HG02852 (cell line): ENCODE measurements at regions not wholly inside any gene's neighbourhood (a gene's known extent, or its start where the extent isn't known, plus 50 kb on each side); places are given as distances from the start of the nearest gene placed in this dataset.

ENCODE experiments used
- ATAC-seq: cut with Tn5 transposase; IDR thresholded peaks from one replicate; pipeline ENCODE4 v1.9.1; 2021; ENCODE audit warnings: mild to moderate bottlenecking, moderate library complexity; ENCODE audit not compliant: unreplicated experiment

DNA sequence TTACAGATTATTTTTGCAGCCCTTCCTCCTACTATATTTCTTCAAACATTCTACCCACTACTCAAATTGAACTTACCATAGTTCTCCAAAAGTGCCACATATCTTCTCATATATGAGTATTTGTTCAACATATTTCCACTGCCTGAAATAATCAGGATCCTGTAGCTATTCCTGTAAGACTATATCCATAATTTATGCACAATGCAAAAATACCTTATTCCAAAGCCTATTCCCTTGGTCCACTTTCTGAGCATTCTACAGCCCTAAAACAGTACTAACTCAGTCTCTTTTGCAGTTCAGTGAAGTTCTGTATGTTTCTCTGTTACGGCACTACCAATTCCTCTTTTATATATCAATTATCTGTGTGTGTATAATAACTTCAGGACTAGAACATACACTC lies 1283.7 kb upstream of the ADGRL2 start:
- no peak for ATAC-seq

DNA sequence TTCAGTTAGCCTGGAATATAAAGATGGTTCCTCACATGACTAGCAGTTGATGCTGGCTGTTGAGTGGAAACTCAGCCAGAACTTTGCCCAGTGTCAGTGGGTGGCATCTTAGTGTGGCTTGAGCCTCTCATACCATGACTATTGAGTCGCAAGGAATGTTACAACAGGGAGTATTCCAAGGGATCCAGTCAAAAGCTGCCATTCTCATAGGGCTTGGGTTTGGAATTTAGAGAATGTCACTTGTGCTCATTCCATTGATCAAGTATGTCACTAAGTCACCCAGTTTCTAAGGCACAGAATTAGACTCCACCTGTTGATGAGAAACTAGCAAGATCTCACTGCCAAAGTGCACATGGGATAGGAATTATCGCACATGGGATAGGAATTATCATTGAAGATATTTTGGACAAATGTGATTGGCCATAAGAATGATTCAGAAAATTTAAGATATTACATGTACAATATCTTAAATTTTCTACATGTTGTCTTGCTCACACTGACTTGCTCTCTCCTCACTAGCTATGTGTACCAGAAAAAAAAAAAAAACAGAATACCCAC lies 1290.7 kb upstream of the ADGRL2 start:
- no peak for ATAC-seq

DNA sequence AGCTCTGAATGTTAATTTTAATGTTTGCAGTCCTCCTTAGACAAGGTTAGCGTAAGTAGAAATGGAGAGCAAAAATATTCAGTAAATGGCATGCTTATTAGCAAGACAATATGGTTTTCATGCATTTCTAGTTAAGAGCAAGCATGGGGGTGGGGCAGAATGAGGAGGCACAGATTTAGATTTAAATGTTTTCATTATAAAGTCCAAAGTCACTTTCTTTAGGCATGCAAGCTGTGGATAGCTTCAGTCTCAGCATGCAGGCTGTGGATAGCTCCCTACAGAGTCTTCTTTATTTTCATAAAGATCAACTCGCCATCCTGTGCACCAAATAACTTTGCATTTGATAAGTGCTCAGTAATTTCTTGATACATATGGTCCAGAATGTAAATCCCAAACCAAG lies 1294.5 kb upstream of the ADGRL2 start:
- no peak for ATAC-seq

DNA sequence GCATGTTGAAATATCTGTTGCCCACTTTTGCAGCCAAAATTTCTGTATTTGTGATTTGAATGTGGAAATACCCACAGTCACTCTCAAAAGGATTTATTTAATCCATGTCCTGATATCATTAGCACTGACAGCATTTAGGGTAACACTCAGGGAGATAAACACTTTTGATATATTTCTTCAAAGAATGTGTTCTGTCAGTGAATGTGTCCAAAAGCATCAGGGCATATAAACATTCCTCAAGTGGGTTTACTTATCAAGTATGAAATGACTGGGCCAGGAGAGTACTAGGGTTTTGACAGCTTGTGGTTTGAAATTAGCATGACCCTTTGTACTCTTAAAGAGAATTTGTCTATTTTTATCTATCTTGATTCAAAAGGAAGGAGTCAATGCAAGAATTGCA lies 1302.1 kb upstream of the ADGRL2 start:
- ATAC-seq: no peak

DNA sequence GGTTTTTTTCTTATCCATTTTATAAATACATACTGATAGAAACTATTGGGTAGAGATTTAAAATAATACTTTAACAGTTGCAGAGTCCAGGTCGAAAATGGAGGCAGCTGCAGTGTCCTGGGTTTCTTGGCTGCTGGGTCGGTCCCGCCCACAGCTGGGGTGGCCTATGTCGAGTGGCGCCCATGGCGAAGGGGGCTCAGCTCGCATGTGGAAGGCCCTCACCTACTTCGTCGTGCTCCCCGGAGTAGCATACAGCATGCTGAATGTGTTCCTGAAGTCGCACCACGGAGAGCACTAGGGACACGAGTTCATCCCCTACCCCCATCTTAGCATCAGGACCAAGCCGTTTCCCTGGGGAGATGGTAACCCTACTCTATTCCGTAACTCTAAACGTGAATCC lies 1304.9 kb upstream of the ADGRL2 start:
- no peak for ATAC-seq

DNA sequence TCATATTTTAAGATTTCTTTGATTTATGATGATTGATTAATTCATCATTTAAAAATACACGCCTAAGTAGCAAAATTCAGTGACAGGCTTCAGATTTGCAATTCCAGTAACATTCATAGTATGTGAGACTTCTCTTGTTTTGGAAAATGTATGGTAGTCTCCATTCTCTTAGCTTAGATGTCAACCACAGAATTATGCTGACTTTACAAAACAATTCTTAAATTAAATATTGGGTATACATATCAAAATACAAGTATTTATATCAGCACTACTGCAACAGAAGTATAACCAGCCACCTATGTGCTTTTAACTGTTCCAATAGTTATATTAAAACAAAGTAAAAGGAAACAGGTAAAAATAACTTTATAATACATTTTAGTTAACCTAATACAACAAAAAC lies 1328.6 kb upstream of the ADGRL2 start:
- ATAC-seq: no peak

DNA sequence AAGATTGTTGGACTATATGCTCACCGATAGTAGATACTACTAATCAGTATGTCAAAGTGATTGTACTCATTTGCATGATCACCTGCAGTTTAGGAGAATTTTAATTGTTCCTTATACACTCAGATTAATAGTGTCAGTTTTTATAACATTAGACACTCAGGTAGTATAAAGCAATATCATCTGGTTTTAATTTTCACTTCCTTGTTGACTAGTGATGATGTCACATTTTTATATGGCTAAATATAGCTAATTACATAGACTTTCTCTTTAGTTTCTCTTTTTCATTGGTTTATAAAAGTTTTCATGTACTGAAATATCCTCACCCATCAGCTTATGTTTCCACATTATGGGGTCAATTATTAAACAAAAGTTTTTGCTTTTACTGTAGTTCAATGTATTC lies 1332.4 kb upstream of the ADGRL2 start:
- ATAC-seq: no peak

DNA sequence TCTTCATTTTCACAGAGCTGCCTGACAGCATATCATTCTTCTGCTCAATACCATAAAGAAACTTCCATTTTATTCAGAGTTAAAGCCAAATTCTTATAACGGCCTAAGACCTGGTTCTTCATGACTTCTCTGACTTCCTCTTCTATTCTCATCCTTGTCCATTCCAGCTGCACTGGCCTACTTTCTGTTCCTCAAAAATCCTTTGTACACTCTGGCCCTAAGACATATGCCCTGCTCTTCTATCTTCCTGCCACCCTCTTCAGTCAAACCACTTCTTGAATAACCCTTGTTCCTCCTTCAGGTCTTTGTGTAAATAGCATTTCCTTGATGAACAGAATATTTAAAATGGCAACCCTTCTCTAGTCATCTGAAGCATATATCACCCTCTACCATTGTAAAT lies 1338.7 kb upstream of the ADGRL2 start:
- ATAC-seq: no peak

DNA sequence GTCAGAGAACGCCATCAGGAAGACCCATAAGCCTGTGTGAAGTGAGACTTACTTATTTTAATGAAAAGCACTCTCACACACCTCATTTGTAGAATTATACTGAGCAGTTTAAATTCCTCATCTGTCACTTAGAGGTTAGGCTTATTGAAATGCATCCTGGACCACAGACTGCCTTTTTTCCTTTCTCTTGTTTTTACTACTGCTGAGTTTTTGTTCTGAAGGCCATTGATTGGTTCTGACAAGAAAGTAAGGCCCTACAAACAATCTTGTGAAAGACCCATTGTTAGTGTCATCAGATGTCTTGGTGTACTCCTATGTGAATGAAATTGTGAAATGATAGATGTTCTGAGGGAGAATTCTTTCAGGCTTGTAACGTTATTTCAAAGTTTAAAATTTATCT lies 1343.3 kb upstream of the ADGRL2 start:
- no peak for ATAC-seq

DNA sequence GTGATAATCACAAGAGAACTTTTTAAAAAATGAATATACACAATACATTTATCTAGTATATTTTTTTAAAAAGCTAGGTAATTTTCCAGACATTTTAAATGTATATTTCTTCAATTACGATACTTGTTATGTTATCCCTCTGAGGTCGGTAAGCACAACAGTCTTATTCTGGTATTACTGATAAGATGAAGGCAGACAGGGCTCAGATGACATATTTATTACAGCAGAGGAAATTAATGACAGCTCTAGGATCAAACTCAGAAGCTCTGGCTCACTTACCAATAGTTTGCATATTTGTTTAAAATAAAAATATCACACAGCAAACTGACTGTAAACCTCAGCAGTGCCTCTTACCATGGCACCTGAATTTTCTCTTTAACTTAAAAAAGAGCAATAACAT lies 1347.0 kb upstream of the ADGRL2 start:
- no peak for ATAC-seq

DNA sequence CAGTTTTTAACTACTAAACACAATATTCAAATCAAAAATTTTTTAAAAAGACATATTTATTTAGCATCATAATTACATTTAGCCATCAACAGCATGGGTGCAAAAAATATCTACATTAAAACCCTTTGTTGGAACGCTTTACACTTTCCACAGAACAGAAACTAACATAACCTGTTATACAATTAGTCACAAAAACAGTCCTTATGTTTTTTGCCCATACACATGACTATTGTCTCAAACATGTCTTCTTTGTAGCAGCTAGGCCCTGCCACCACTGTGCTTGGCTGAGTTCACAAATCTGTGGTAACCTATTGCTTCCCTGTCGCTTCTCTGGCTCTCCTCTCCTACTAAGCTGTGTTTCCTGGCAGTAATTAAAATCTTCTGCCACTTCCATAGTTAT lies 1350.0 kb upstream of the ADGRL2 start:
- ATAC-seq: no peak

DNA sequence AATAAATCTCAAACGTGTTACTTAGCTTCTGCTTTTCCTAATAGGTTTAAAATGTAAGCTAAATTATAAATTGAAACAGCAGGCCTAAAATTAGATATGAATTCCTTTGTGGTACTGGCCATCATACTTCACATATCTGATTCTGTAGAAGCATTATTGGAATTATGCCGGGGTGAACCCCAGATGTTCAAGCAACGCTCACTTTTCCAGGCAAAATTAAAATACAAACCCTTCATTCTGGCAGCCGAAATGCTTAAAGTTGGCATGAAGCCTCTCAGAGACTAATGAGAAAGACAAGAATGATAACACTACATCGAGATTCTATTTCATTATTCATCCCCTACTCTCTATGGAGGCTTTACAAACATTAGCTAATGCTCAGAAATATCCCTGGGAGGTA lies 1352.7 kb upstream of the ADGRL2 start:
- ATAC-seq: no peak

DNA sequence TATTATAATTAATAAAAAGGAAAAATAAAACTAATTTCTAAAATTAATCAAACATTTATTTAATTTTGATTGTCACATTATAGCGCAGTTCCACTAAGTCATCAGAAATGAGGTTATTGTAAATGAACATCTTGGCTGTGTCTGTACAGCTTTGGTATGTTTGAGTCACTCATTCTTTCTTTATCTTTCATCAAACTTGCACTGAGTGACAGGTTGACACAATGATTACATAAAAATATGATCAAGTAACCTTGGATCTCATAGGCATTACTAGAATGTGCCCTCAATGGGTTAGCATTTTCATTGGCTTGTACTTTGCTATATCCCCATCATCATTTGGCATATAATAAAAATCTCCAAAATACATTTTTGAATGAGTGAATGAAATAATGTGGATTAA lies 1353.2 kb upstream of the ADGRL2 start:
- no peak for ATAC-seq

DNA sequence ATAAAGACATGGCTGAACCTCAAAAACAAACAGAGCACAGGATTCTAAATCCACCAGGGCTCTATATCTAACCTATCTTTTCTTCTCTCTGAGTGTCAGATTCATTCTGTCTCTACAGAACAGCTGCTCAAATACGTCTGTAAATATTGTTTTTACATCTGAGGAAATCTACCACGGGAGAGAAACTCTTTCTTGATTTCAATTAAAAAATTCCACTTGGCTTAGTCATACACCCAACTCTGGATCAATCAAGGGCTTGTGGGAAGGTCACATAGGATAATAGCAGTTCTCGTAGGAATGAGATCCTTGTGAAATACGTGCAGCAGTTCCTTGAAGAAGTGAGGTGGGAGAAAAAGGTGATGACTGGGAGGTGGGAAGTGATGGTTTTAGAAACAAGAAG lies 1355.7 kb upstream of the ADGRL2 start:
- ATAC-seq: no peak

DNA sequence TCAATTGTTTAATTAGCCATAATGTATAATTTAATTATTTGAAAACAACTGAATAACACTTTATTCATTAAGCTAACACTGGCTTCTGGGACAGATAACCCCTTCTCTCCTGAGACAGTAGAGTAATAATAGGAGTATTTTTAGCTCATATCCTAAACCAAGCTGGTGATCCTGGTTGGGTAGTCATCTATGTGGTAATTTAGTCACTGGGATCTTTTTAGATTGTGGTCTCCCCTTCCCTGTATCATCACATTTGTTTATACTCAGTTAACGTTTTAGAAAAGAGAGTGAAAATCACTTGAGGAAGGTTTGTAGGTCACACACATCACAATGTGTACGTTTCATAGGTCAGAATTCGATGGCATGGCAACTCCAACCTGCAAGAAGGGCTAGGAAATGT lies 1356.6 kb upstream of the ADGRL2 start:
- no peak for ATAC-seq

DNA sequence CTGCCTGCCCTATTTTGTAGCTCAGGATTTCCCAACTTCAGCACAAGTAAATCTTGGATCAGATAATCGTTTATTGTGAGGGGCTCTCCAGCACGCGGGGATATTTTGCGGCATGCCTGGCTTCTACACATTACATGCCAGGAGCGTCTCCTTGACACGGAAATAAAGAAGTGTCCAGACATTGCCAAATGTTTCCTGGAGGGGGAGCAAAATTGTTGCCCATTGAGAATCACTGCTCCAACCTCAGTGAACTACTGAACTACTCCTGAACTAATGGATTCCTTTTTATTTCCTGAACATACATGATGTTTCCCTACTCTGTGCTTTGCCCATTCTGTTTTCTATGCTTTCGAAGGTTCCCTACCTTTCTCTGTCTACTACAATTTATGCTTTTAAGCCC lies 1359.1 kb upstream of the ADGRL2 start:
- no peak for ATAC-seq

DNA sequence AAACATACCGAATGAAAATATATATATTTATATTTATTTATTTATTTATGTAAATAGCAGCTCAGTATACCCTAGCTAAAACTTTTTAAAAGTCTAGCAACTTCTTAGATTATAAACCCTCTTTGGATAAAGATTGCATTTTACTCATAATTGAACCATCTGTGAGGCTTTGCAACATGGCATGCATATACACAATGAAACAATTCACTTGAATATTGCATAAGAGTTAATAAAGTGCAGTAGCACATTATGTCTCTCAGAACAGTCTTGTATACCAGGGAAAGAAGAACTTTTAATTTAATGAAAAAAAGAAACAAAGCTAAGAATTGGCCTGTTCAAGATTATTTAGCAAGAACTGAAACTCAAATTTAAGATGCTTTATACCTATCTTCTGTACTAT lies 1363.9 kb upstream of the ADGRL2 start:
- no peak for ATAC-seq

DNA sequence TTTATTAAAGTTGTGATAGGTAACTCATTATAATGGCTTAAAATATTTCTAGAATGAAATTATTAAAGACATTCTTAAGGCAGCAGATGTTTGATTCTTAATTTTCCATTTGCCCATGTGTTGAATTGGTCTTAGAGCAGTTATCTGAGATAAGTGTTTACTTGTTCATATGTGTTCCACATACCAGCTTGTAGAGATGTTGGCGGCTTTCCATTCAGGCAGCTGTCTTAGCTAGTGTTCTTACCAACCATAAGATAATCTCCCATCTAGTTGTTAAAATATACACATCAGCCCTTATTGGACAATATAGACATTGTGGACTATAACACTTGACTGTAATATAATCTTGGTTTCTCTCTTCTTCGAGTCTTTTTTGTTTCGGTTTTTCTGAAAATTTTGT lies 1372.9 kb upstream of the ADGRL2 start:
- ATAC-seq: no peak

DNA sequence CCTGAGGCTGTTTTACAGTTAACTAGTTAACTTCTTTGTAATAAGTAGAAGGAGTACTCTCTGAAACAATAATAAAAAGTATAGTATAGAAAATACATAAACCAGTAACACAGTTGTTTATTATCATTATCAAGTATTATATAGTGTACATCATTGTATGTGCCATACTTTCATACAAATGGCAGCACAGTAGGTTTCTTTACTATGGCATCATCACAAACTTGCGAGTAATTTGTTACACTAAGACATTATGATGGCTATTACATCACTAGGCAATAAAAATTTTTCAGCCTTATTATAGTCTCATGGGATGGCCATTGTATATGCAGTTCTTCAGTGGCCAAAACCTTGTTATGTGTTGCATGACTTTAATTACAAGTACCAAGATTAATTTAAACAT lies 1376.5 kb upstream of the ADGRL2 start:
- no peak for ATAC-seq

DNA sequence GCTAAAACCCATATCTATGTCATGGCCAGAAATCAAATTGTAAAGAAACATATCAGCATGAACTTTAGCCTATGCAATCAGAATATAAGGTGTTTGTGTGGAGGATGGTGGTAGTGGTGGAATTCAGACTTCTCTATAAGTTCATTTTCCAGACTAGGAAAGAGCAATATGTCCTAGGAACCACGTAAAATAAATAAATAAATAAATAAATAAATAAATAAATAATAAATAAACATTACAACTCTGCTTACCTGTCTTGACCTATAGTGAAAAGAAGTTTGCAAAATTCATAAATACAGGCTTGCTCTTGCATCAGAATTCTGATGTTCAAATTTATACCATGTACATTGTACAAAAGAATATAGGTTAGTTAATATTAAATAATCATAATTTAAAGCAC lies 1382.6 kb upstream of the ADGRL2 start:
- no peak for ATAC-seq

DNA sequence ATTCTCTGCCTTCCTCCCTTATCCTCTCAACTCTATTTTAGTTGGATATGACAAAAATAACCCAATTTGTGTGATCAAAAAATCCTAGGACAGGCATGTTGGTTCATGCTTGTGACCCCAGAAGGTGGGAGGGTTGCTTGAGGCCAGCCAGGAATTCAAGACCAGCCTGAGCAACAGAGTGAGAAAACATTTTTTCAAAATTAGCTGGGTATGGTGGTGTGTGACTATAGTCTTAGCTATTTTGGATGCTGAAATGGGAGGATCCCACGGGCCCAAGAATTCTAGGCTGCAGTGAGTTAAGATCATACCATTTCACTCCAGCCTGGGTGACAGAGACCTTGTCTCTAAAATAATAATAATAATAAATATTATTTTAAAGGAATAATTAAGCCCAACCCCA lies 1383.1 kb upstream of the ADGRL2 start:
- ATAC-seq: no peak

DNA sequence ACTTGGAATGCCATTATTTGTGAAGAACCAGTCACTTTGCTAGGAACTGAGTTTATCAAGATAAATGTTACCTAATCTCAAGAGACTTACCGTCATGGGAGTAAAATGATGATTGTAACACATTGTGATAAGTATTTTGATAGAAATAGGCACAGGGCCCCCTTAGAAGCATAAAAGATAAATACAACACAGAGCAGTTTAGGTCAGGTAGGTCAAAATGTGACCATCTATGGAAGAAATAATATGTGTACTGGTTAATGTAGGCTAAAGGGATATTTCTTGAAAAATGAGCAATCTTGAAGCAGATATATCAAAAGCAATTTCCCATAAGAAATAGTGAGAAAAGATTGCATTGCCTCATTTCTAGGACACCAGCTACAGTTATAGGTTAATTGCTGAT lies 1386.8 kb upstream of the ADGRL2 start:
- ATAC-seq: no peak

DNA sequence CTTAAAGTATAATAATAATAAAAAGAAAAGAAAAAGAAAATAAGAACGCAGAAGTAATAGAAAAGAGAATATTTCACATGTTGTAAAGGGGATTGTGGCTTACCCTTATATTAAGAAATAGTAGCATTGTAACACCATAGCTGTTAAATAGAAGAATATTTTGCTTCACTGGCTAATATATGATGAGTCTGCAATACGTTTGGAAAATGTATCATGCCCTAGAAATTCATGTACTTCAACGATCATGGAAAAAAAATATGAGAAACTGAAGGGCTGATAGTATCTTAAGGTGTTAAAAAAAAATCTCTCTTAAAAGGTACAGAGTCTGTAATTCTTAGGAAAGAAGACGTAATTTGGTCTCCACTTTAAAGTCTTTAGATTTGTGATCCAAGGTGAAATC lies 1390.5 kb upstream of the ADGRL2 start:
- no peak for ATAC-seq

DNA sequence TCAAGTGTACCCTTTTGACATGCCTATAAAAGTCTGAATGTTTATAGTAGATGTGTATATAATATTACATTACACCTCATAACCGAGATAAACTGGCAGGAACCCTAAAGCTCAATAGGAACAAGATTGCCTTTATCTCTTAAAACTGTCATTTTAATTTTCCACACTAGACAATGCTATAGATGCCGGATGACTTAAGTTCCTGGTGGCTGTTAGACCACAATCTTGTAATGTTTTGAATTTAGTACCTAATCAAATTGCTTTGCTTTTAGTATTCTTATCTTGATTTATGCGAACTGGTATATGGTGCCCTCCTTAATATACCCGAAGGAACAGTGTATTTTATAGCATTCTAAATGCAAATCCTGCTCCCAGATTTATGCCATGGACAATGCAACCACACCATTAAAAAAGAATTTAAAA lies 1397.0 kb upstream of the ADGRL4 start:
- no peak for ATAC-seq
